WTC11 (cell line): ENCODE measurements at regions not wholly inside any gene's neighbourhood (a gene's known extent, or its start where the extent isn't known, plus 50 kb on each side); places are given as distances from the start of the nearest gene placed in this dataset.

Experiments used
- CBFB ChIP-seq: sonication (generic); formaldehyde crosslinking; IDR thresholded peaks from 2 replicates; pipeline ENCODE4 v1.8.1; 2022; ENCODE audit warnings: mild to moderate bottlenecking, low read depth, missing genetic modification reagents
- FOXJ3 ChIP-seq: sonication (generic); formaldehyde crosslinking; IDR thresholded peaks from 2 replicates; pipeline ENCODE4 v1.9.0; 2021; ENCODE audit warnings: missing genetic modification reagents, mild to moderate bottlenecking, borderline replicate concordance
- KAT7 ChIP-seq: sonication (generic); formaldehyde crosslinking; IDR thresholded peaks from 2 replicates; pipeline ENCODE4 v1.8.1; 2023; ENCODE audit warnings: missing genetic modification reagents, mild to moderate bottlenecking, borderline replicate concordance
- TF ChIP-seq, protein P1 (sequence below): sonication (generic); formaldehyde crosslinking; IDR thresholded peaks from 2 replicates; pipeline ENCODE4 v1.8.1; 2023; ENCODE audit warnings: mild to moderate bottlenecking, missing genetic modification reagents, moderate library complexity
- TF ChIP-seq, protein P2 (sequence below): sonication (generic); formaldehyde crosslinking; conservative IDR thresholded peaks from 2 replicates; pipeline ENCODE4 v1.8.1; 2023; ENCODE audit warnings: mild to moderate bottlenecking, low read depth, missing genetic modification reagents, moderate library complexity
- TF ChIP-seq, protein P3 (sequence below): fragments of 200-600 bp; IDR thresholded peaks from 2 replicates; pipeline ENCODE4 v1.8.0; 2022; ENCODE audit warnings: antibody characterized with exemption
- TF ChIP-seq, protein P4 (sequence below): sonication (generic); formaldehyde crosslinking; IDR thresholded peaks from 2 replicates; pipeline ENCODE4 v1.8.0; 2022; ENCODE audit warnings: mild to moderate bottlenecking, missing genetic modification reagents
- TF ChIP-seq, protein P5 (sequence below): sonication (generic); formaldehyde crosslinking; IDR thresholded peaks from 2 replicates; pipeline ENCODE4 v1.8.1; 2022; ENCODE audit warnings: low read depth, missing genetic modification reagents, borderline replicate concordance
- TF ChIP-seq, protein P6 (sequence below): sonication (generic); formaldehyde crosslinking; IDR thresholded peaks from 2 replicates; pipeline ENCODE4 v1.8.1; 2023; ENCODE audit warnings: mild to moderate bottlenecking, missing genetic modification reagents, moderate library complexity
- TF ChIP-seq, protein P7 (sequence below): sonication (generic); formaldehyde crosslinking; IDR thresholded peaks from 2 replicates; pipeline ENCODE4 v1.8.1; 2023; ENCODE audit warnings: mild to moderate bottlenecking, missing genetic modification reagents
- TF ChIP-seq, protein P8 (sequence below): sonication (generic); formaldehyde crosslinking; IDR thresholded peaks from 2 replicates; pipeline ENCODE4 v1.8.1; 2022; ENCODE audit warnings: low read depth, mild to moderate bottlenecking, moderate library complexity, missing genetic modification reagents, borderline replicate concordance

DNA sequence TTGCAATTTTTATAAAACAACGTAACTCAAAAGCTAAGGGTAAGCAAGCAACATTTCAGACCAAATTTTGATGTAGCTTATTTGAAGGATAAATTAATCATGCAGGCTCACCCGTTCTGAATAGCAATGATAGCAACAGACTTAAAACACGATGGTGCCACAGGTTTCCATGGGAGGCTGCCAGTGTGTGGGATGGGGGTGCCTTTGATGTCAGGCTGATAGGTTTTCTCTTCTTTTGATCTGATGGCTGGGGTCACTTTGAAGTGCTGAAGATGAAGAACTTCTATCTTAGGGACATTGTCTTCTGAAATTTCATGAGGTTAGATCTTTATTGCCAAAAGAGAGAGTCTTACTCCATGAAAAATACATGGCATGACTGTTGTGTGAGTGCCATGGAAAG, 206.8 kb downstream of the LPIN1 start:
- TF ChIP-seq, protein P1, sequence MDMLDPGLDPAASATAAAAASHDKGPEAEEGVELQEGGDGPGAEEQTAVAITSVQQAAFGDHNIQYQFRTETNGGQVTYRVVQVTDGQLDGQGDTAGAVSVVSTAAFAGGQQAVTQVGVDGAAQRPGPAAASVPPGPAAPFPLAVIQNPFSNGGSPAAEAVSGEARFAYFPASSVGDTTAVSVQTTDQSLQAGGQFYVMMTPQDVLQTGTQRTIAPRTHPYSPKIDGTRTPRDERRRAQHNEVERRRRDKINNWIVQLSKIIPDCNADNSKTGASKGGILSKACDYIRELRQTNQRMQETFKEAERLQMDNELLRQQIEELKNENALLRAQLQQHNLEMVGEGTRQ (CRISPR knock-in tag) = no peak
- TF ChIP-seq, protein P2, sequence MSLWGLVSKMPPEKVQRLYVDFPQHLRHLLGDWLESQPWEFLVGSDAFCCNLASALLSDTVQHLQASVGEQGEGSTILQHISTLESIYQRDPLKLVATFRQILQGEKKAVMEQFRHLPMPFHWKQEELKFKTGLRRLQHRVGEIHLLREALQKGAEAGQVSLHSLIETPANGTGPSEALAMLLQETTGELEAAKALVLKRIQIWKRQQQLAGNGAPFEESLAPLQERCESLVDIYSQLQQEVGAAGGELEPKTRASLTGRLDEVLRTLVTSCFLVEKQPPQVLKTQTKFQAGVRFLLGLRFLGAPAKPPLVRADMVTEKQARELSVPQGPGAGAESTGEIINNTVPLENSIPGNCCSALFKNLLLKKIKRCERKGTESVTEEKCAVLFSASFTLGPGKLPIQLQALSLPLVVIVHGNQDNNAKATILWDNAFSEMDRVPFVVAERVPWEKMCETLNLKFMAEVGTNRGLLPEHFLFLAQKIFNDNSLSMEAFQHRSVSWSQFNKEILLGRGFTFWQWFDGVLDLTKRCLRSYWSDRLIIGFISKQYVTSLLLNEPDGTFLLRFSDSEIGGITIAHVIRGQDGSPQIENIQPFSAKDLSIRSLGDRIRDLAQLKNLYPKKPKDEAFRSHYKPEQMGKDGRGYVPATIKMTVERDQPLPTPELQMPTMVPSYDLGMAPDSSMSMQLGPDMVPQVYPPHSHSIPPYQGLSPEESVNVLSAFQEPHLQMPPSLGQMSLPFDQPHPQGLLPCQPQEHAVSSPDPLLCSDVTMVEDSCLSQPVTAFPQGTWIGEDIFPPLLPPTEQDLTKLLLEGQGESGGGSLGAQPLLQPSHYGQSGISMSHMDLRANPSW (CRISPR knock-in tag) = no peak
- TF ChIP-seq FOXJ3 (CRISPR knock-in tag) (no peak), KAT7 (CRISPR knock-in tag) (no peak), CBFB (no peak)
- TF ChIP-seq, protein P3, sequence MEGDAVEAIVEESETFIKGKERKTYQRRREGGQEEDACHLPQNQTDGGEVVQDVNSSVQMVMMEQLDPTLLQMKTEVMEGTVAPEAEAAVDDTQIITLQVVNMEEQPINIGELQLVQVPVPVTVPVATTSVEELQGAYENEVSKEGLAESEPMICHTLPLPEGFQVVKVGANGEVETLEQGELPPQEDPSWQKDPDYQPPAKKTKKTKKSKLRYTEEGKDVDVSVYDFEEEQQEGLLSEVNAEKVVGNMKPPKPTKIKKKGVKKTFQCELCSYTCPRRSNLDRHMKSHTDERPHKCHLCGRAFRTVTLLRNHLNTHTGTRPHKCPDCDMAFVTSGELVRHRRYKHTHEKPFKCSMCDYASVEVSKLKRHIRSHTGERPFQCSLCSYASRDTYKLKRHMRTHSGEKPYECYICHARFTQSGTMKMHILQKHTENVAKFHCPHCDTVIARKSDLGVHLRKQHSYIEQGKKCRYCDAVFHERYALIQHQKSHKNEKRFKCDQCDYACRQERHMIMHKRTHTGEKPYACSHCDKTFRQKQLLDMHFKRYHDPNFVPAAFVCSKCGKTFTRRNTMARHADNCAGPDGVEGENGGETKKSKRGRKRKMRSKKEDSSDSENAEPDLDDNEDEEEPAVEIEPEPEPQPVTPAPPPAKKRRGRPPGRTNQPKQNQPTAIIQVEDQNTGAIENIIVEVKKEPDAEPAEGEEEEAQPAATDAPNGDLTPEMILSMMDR = no peak
- TF ChIP-seq, protein P4, sequence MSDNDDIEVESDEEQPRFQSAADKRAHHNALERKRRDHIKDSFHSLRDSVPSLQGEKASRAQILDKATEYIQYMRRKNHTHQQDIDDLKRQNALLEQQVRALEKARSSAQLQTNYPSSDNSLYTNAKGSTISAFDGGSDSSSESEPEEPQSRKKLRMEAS = no peak
- TF ChIP-seq, protein P5, sequence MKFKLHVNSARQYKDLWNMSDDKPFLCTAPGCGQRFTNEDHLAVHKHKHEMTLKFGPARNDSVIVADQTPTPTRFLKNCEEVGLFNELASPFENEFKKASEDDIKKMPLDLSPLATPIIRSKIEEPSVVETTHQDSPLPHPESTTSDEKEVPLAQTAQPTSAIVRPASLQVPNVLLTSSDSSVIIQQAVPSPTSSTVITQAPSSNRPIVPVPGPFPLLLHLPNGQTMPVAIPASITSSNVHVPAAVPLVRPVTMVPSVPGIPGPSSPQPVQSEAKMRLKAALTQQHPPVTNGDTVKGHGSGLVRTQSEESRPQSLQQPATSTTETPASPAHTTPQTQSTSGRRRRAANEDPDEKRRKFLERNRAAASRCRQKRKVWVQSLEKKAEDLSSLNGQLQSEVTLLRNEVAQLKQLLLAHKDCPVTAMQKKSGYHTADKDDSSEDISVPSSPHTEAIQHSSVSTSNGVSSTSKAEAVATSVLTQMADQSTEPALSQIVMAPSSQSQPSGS (CRISPR knock-in tag) = no peak
- TF ChIP-seq, protein P6, sequence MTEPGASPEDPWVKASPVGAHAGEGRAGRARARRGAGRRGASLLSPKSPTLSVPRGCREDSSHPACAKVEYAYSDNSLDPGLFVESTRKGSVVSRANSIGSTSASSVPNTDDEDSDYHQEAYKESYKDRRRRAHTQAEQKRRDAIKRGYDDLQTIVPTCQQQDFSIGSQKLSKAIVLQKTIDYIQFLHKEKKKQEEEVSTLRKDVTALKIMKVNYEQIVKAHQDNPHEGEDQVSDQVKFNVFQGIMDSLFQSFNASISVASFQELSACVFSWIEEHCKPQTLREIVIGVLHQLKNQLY = no peak
- TF ChIP-seq, protein P7, sequence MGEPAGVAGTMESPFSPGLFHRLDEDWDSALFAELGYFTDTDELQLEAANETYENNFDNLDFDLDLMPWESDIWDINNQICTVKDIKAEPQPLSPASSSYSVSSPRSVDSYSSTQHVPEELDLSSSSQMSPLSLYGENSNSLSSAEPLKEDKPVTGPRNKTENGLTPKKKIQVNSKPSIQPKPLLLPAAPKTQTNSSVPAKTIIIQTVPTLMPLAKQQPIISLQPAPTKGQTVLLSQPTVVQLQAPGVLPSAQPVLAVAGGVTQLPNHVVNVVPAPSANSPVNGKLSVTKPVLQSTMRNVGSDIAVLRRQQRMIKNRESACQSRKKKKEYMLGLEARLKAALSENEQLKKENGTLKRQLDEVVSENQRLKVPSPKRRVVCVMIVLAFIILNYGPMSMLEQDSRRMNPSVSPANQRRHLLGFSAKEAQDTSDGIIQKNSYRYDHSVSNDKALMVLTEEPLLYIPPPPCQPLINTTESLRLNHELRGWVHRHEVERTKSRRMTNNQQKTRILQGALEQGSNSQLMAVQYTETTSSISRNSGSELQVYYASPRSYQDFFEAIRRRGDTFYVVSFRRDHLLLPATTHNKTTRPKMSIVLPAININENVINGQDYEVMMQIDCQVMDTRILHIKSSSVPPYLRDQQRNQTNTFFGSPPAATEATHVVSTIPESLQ (CRISPR knock-in tag) = no peak
- TF ChIP-seq, protein P8, sequence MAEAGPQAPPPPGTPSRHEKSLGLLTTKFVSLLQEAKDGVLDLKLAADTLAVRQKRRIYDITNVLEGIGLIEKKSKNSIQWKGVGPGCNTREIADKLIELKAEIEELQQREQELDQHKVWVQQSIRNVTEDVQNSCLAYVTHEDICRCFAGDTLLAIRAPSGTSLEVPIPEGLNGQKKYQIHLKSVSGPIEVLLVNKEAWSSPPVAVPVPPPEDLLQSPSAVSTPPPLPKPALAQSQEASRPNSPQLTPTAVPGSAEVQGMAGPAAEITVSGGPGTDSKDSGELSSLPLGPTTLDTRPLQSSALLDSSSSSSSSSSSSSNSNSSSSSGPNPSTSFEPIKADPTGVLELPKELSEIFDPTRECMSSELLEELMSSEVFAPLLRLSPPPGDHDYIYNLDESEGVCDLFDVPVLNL (CRISPR knock-in tag) = no peak
